Fibroblast of lung (primary cell): ENCODE measurements at regions not wholly inside any gene's neighbourhood (a gene's known extent, or its start where the extent isn't known, plus 50 kb on each side); places are given as distances from the start of the nearest gene placed in this dataset.

Source experiments
- EZH2 ChIP-seq: IDR thresholded peaks from 2 replicates; pipeline ENCODE4 v1.5.1; 2012; ENCODE audit warnings: low read length, control low read depth, mild to moderate bottlenecking; ENCODE audit errors: missing control alignments
- TF ChIP-seq, protein P1 (sequence below), 2 donors: IDR thresholded peaks in 1 of 2; conservative IDR thresholded peaks in 1 of 2; 1 replicate in 1 of 2; 2 replicates in 1 of 2; pipeline ENCODE4 v1.5.1; 2011 to 2012; ENCODE audit warnings: low read length in 2 of 2, control low read depth in 1 of 2, inconsistent platforms in 1 of 2, low read depth in 1 of 2, mild to moderate bottlenecking in 1 of 2

DNA sequence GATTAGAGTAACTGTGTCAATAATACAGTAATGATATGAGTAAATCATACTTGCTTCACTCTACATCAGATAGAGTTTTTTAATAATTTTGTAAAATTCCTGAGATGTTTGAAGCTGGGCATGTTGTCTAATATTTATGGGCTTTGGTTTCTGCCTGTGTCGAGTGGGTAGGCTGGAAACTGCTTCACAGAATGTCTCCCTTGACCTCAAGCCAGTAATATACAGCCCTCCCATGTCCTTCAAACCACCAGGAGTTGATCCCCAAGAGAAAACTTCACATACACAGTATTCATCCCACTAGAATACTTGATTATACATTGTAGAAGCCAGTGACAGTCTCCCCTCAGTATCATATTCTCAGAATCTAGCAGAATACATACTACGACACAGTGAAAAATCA is 284.8 kb upstream of the TENM3 start:
- TF ChIP-seq, protein P1, sequence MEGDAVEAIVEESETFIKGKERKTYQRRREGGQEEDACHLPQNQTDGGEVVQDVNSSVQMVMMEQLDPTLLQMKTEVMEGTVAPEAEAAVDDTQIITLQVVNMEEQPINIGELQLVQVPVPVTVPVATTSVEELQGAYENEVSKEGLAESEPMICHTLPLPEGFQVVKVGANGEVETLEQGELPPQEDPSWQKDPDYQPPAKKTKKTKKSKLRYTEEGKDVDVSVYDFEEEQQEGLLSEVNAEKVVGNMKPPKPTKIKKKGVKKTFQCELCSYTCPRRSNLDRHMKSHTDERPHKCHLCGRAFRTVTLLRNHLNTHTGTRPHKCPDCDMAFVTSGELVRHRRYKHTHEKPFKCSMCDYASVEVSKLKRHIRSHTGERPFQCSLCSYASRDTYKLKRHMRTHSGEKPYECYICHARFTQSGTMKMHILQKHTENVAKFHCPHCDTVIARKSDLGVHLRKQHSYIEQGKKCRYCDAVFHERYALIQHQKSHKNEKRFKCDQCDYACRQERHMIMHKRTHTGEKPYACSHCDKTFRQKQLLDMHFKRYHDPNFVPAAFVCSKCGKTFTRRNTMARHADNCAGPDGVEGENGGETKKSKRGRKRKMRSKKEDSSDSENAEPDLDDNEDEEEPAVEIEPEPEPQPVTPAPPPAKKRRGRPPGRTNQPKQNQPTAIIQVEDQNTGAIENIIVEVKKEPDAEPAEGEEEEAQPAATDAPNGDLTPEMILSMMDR (conservative IDR thresholded peaks at IDR 0.05 in 1 of 2, IDR thresholded peaks at IDR 0.05 in 1 of 2; ENCODE audit: low read depth in 1 of 2, low read length in 2 of 2): no peak
- TF ChIP-seq EZH2: no peak
